Activated CD8-positive, alpha-beta memory T cell treated with anti-CD3 and anti-CD28 coated beads for 24 hours (primary cell): ENCODE measurements at regions not wholly inside any gene's neighbourhood (a gene's known extent, or its start where the extent isn't known, plus 50 kb on each side); places are given as distances from the start of the nearest gene placed in this dataset.
"Not testable (repeated sequence)": the region's sequence is repeated elsewhere in the genome, so short reads cannot be mapped to it uniquely, and the experiment has no call there.

Experiments
- DNase-seq: peaks from one replicate; pipeline ENCODE4 v3.0.0-alpha.2; 2020

GRCh38 chr1:157319567-157319966, 181.4 kb upstream of the ETV3 start:
- no peak for DNase-seq

GRCh38 chr1:157317229-157317628, 179.0 kb upstream of the ETV3 start:
- not testable (repeated sequence) for DNase-seq

- DNase-seq: no peak
These were observed 177.3 kb upstream of the ETV3 start for GRCh38 chr1:157315544-157315943.

- DNase-seq: no peak
These were observed 176.2 kb upstream of the ETV3 start for GRCh38 chr1:157314408-157314807.

GRCh38 chr1:157313240-157313807, 175.1 kb upstream of the ETV3 start:
- no peak for DNase-seq

GRCh38 chr1:157312082-157312812, 174.1 kb upstream of the ETV3 start:
- DNase-seq: no peak

- no peak for DNase-seq
These were observed 173.5 kb upstream of the ETV3 start for GRCh38 chr1:157311730-157312081.

GRCh38 chr1:157310805-157311729, 172.9 kb upstream of the ETV3 start:
- not testable (repeated sequence) for DNase-seq

- DNase-seq: peak; percentile 24
These were observed 172.2 kb upstream of the ETV3 start for GRCh38 chr1:157310401-157310800.

- DNase-seq: peak; percentile 41
These were observed 169.3 kb upstream of the ETV3 start for GRCh38 chr1:157307491-157307890.

GRCh38 chr1:157306896-157307295, 168.7 kb upstream of the ETV3 start:
- DNase-seq: no peak

- no peak for DNase-seq
These were observed 166.1 kb upstream of the ETV3 start for GRCh38 chr1:157304271-157304670.

- DNase-seq: no peak
These were observed 164.5 kb upstream of the ETV3 start for GRCh38 chr1:157302724-157303123.

- no peak for DNase-seq
These were observed 164.0 kb upstream of the ETV3 start for GRCh38 chr1:157302199-157302497.

- no peak for DNase-seq
These were observed 163.4 kb upstream of the ETV3 start for GRCh38 chr1:157301477-157302198.

GRCh38 chr1:157294387-157295145, 156.4 kb upstream of the ETV3 start:
- peak; percentile 9 for DNase-seq

- DNase-seq: peak; percentile 7
These were observed 154.8 kb upstream of the ETV3 start for GRCh38 chr1:157292809-157293564.

GRCh38 chr1:157292302-157292701, 154.1 kb upstream of the ETV3 start:
- peak; percentile 15 for DNase-seq

GRCh38 chr1:157291083-157291482, 152.9 kb upstream of the ETV3 start:
- DNase-seq: no peak

GRCh38 chr1:157289424-157290105, 151.4 kb upstream of the ETV3 start:
- peak; percentile 44 for DNase-seq

GRCh38 chr1:157288996-157289395, 150.8 kb upstream of the ETV3 start:
- peak; percentile 3 for DNase-seq
